ENCODE measurements at regions not wholly inside any gene's neighbourhood (a gene's known extent, or its start where the extent isn't known, plus 50 kb on each side); places are given as distances from the start of the nearest gene placed in this dataset.

DNA sequence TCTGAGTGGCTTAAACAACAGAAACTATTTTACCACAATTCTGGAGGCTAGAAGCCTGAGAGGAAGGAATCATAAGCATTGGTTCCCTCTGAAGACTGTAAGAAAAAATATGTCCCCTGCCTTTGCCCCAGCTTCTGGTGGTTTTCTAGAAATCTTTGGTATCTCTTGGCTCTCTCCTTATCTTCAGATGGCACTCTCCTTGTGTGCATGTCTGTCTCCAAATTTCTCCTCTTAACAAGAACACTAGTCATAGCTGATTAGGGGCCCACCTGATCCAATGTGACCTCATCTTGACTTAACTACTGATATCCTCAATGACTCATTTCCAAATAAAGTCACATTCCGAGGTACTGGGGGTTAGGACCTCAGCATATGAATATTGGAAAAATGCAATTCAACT, 635.0 kb upstream of the NR3C2 start:
- TF ChIP-seq EZH2 (IDR thresholded peaks at IDR 0.05; ENCODE audit: insufficient read depth, poor library complexity, severe bottlenecking), result no peak
- TF ChIP-seq EZH2phosphoT487 (IDR thresholded peaks at IDR 0.05; ENCODE audit: insufficient read depth, low read depth), result no peak
